H9 (cell line): ENCODE measurements at regions not wholly inside any gene's neighbourhood (a gene's known extent, or its start where the extent isn't known, plus 50 kb on each side); places are given as distances from the start of the nearest gene placed in this dataset.

Experiments used
- DNase-seq: peaks from one replicate; pipeline ENCODE4 v3.0.0-alpha.2; 2017
- H2AFZ ChIP-seq: one replicate; pipeline ENCODE4 v1.6.1; 2013; ENCODE audit warnings: mild to moderate bottlenecking, low read length, control low read depth, moderate library complexity
- H2AK5ac ChIP-seq: 2 replicates; pipeline ENCODE4 v1.6.1; 2013; ENCODE audit warnings: low read length, control low read depth, mixed read lengths; ENCODE audit not compliant: insufficient read length
- H2BK120ac ChIP-seq: one replicate; pipeline ENCODE4 v1.6.1; 2013; ENCODE audit warnings: low read depth, mild to moderate bottlenecking, low read length, control low read depth, inconsistent platforms; ENCODE audit not compliant: poor library complexity, severe bottlenecking
- H2BK12ac ChIP-seq: 2 replicates; pipeline ENCODE4 v1.6.1; 2013; ENCODE audit warnings: low read length, control low read depth, mixed read lengths, low read depth; ENCODE audit not compliant: insufficient read length
- H2BK15ac ChIP-seq: 2 replicates; pipeline ENCODE4 v1.6.1; 2013; ENCODE audit warnings: low read depth, low read length, control low read depth
- H2BK20ac ChIP-seq: one replicate; pipeline ENCODE4 v1.6.1; 2013; ENCODE audit warnings: low read depth, mild to moderate bottlenecking, low read length, control low read depth, inconsistent platforms; ENCODE audit not compliant: poor library complexity, severe bottlenecking
- H2BK5ac ChIP-seq: 2 replicates; pipeline ENCODE4 v1.6.1; 2013; ENCODE audit warnings: low read length, control low read depth, mixed read lengths; ENCODE audit not compliant: insufficient read length
- H3K14ac ChIP-seq: 2 replicates; pipeline ENCODE4 v1.6.1; 2013; ENCODE audit warnings: low read length, control low read depth; ENCODE audit not compliant: insufficient read depth
- H3K18ac ChIP-seq: 2 replicates; pipeline ENCODE4 v1.6.1; 2013; ENCODE audit warnings: low read depth, mild to moderate bottlenecking, mixed read lengths, low read length, control low read depth; ENCODE audit not compliant: insufficient read length
- H3K23ac ChIP-seq: 2 replicates; pipeline ENCODE4 v1.6.1; 2013; ENCODE audit warnings: low read length, control low read depth, mixed read lengths, low read depth; ENCODE audit not compliant: insufficient read length
- H3K23me2 ChIP-seq: 2 replicates; pipeline ENCODE4 v1.6.1; 2013; ENCODE audit warnings: low read depth, mild to moderate bottlenecking, mixed read lengths, low read length, control low read depth; ENCODE audit not compliant: insufficient read length, poor library complexity, severe bottlenecking
- H3K27ac ChIP-seq: 2 replicates; pipeline ENCODE4 v1.5.1; 2013; ENCODE audit warnings: low read length, control low read depth, mixed read lengths, low read depth; ENCODE audit not compliant: insufficient read length
- H3K27me3 ChIP-seq: 2 replicates; pipeline ENCODE4 v1.6.1; 2013; ENCODE audit warnings: low read length, control low read depth, inconsistent platforms; ENCODE audit not compliant: insufficient read depth
- H3K4ac ChIP-seq: 2 replicates; pipeline ENCODE4 v1.6.1; 2013; ENCODE audit warnings: low read depth, mild to moderate bottlenecking, control low read depth, inconsistent platforms, low read length, moderate library complexity
- H3K4me1 ChIP-seq: 2 replicates; pipeline ENCODE4 v1.6.1; 2013; ENCODE audit warnings: low read length, control low read depth, inconsistent platforms; ENCODE audit not compliant: insufficient read depth
- H3K4me2 ChIP-seq: 2 replicates; pipeline ENCODE4 v1.6.1; 2013; ENCODE audit warnings: low read length, control low read depth, mixed read lengths; ENCODE audit not compliant: insufficient read length, insufficient read depth
- H3K56ac ChIP-seq: 2 replicates; pipeline ENCODE4 v1.6.1; 2013; ENCODE audit warnings: low read depth, mild to moderate bottlenecking, mixed read lengths, low read length, control low read depth; ENCODE audit not compliant: insufficient read length
- H3K79me1 ChIP-seq: 2 replicates; pipeline ENCODE4 v1.6.1; 2013; ENCODE audit warnings: low read depth, mild to moderate bottlenecking, moderate library complexity, low read length, control low read depth, inconsistent platforms; ENCODE audit not compliant: insufficient read depth, poor library complexity, severe bottlenecking
- H3K79me2 ChIP-seq: 2 replicates; pipeline ENCODE4 v1.6.1; 2013; ENCODE audit warnings: low read length, control low read depth, inconsistent platforms; ENCODE audit not compliant: insufficient read depth
- H3K9ac ChIP-seq: 2 replicates; pipeline ENCODE4 v1.6.1; 2013; ENCODE audit warnings: low read length, control low read depth, mixed read lengths; ENCODE audit not compliant: insufficient read length; ENCODE audit errors: extremely low read depth
- H3K9me3 ChIP-seq: one replicate; pipeline ENCODE4 v1.6.1; 2013; ENCODE audit warnings: low read depth, low read length, inconsistent platforms; ENCODE audit not compliant: control insufficient read depth
- H3T11ph ChIP-seq: one replicate; pipeline ENCODE4 v1.6.1; 2013; ENCODE audit warnings: mild to moderate bottlenecking, low read length, control low read depth, inconsistent platforms
- H4K20me1 ChIP-seq: one replicate; pipeline ENCODE4 v1.6.1; 2013; ENCODE audit not compliant: control insufficient read depth, insufficient read length, insufficient read depth
- H4K5ac ChIP-seq: 2 replicates; pipeline ENCODE4 v1.6.1; 2013; ENCODE audit warnings: low read depth, mild to moderate bottlenecking, mixed read lengths, low read length, control low read depth; ENCODE audit not compliant: insufficient read length
- H4K8ac ChIP-seq: replicated peaks from 2 replicates; pipeline ENCODE4 v1.6.1; 2013; ENCODE audit warnings: low read length, control low read depth, mixed read lengths, low read depth; ENCODE audit not compliant: insufficient read length
- H4K91ac ChIP-seq: 2 replicates; pipeline ENCODE4 v1.6.1; 2013; ENCODE audit warnings: low read depth, mild to moderate bottlenecking, moderate library complexity, mixed read lengths, low read length, control low read depth; ENCODE audit not compliant: insufficient read length
- H3K27ac Mint-ChIP-seq, 3 experiments: 2 replicates in 2 of 3; 3 replicates in 1 of 3; pipeline ENCODE4 v1.8.0; 2020 to 2021; ENCODE audit warnings: mixed read lengths in 3 of 3, mild to moderate bottlenecking in 1 of 3, moderate library complexity in 1 of 3
- H3K27me3 Mint-ChIP-seq: 2 replicates; pipeline ENCODE4 v1.8.0; 2021; ENCODE audit warnings: low read depth, mild to moderate bottlenecking, moderate library complexity, mixed read lengths
- H3K36me3 Mint-ChIP-seq, 3 experiments: 2 replicates in 2 of 3; 3 replicates in 1 of 3; pipeline ENCODE4 v1.8.0; 2020 to 2021; ENCODE audit warnings: low read depth in 3 of 3, mixed read lengths in 3 of 3; ENCODE audit not compliant: insufficient read depth in 1 of 3
- H3K4me1 Mint-ChIP-seq, 2 experiments: 2 replicates each; pipeline ENCODE4 v1.8.0; 2020; ENCODE audit warnings: mixed read lengths in 2 of 2
- H3K4me3 Mint-ChIP-seq, 2 experiments: 2 replicates in 1 of 2; 3 replicates in 1 of 2; pipeline ENCODE4 v1.8.0; 2020 to 2021; ENCODE audit warnings: mild to moderate bottlenecking in 2 of 2, mixed read lengths in 2 of 2, moderate library complexity in 1 of 2
- H3K9me3 Mint-ChIP-seq, 2 experiments: 2 replicates in 1 of 2; 3 replicates in 1 of 2; pipeline ENCODE4 v1.8.0; 2020; ENCODE audit warnings: mild to moderate bottlenecking in 2 of 2, mixed read lengths in 2 of 2, moderate library complexity in 1 of 2
- CTCF ChIP-seq: fragments of 200-600 bp; sonication (generic); conservative IDR thresholded peaks from 3 replicates; pipeline ENCODE4 v1.8.0; 2021; ENCODE audit warnings: antibody characterized with exemption, mild to moderate bottlenecking

GRCh38 chr2:23145460-23145859 is 239.5 kb upstream of the KLHL29 start:
- Histone ChIP-seq H3K23me2 (no peaks in the 10 kb centered on the region), H3K27ac (no peak overlapping the region), H3K23ac (no peak overlapping the region), H2BK5ac (no peak overlapping the region), H2AFZ (no peak overlapping the region), H2BK120ac (no peak overlapping the region), H3K27me3 (no peaks in the 10 kb centered on the region; the same call in 1 of the 2 replicates), H3K4ac (no peak overlapping the region), H3K4me2 (no peak overlapping the region), H4K20me1 (no peaks in the 10 kb centered on the region), H3K18ac (no peak overlapping the region), H4K91ac (no peak overlapping the region), H3K79me2 (no peaks in the 10 kb centered on the region; the same call in 1 of the 2 replicates), H2AK5ac (no peak overlapping the region), H4K5ac (no peak overlapping the region), H4K8ac (no peak overlapping the region), H3K79me1 (no peaks in the 10 kb centered on the region), H3K9me3 (no peaks in the 10 kb centered on the region), H3K4me1 (no peaks in the 10 kb centered on the region; the same call in 1 of the 2 replicates), H2BK20ac (no peak overlapping the region), H3K56ac (no peak overlapping the region), H3T11ph (no peak overlapping the region), H3K14ac (no peak overlapping the region), H3K9ac (no peak overlapping the region), H2BK15ac (no peak overlapping the region), H2BK12ac (no peak overlapping the region)
- Mint-ChIP-seq H3K36me3 (no peaks in the 10 kb centered on the region), H3K4me3 (no peak overlapping the region), H3K27ac (no peak overlapping the region), H3K27me3 (peaks cover 1% of the 10 kb centered on the region), H3K9me3 (no peaks in the 10 kb centered on the region; a peak in 2 of 5 replicates), H3K4me1 (peaks cover 10 to 13% of the 10 kb centered on the region in 2 experiments)
- no peak for DNase-seq
- no peak for TF ChIP-seq CTCF
